HCT116 (cell line): ENCODE measurements at regions not wholly inside any gene's neighbourhood (a gene's known extent, or its start where the extent isn't known, plus 50 kb on each side); places are given as distances from the start of the nearest gene placed in this dataset.

Source experiments
- ATAC-seq: fragments of 200-7000 bp; cut with Tn5 transposase; 2 replicates; pipeline ENCODE4 v1.9.1; 2020; ENCODE audit warnings: mild to moderate bottlenecking, moderate library complexity
- BruUV-seq: library from RNA; stranded (reverse); fragments of 400-500 nt; replicated peaks from 2 replicates; lab custom pipeline; 2021; lab: Mats Ljungman, UMichigan
- CTCF ChIA-PET: fragments of 300-600 bp; sonication (Branson Sonifier 250); formaldehyde crosslinking; loops from one replicate; lab custom pipeline; 2021; ENCODE audit warnings: antibody characterized with exemption; lab: Charles Lee
- POLR2A ChIA-PET: fragments of 300-600, 350-600 bp; sonication (Branson Sonifier 250); formaldehyde crosslinking; loops from one replicate; lab custom pipeline; 2021; ENCODE audit warnings: antibody characterized with exemption; lab: Charles Lee
- RAD21 ChIA-PET, 2 experiments: fragments of 300-600 bp; sonication (Branson Sonifier 250); formaldehyde crosslinking; loops; one replicate each; lab custom pipeline; 2023; ENCODE audit warnings: low total read pairs in 2 of 2; ENCODE audit not compliant: uncharacterized antibody in 2 of 2, unreplicated experiment in 2 of 2, low non-redundant PET in 1 of 2; lab: Charles Lee
- DNase-seq: peaks from one replicate; pipeline ENCODE4 v3.0.0-alpha.2; 2010; ENCODE audit warnings: low read depth, low spot score
- H2AFZ ChIP-seq: fragments of 200-600 bp; shearing (Covaris generic), sonication (generic); 2 replicates; pipeline ENCODE4 v1.6.1; 2017; ENCODE audit warnings: low read depth, mixed run types, mixed read lengths, antibody characterized with exemption, low read length; ENCODE audit not compliant: poor library complexity, severe bottlenecking
- H3K27ac ChIP-seq: 2 replicates; pipeline ENCODE4 v1.5.1; 2012; ENCODE audit warnings: low read depth, low read length
- H3K27me3 ChIP-seq: fragments of 200-600 bp; sonication (generic); 2 replicates; pipeline ENCODE4 v1.6.1; 2016; ENCODE audit warnings: mixed run types, low read length, mixed read lengths; ENCODE audit not compliant: insufficient read depth
- H3K36me3 ChIP-seq, 2 experiments: fragments of 200-500 bp in 1 of 2; fragments of 200-600 bp in 1 of 2; sonication (Bioruptor generic) in 1 of 2; sonication (generic) in 1 of 2; 2 replicates each; pipeline versions ENCODE4 v1.5.1 to v1.6.1; 2014 to 2016; ENCODE audit warnings: low read length in 2 of 2, inconsistent platforms in 1 of 2, mixed read lengths in 1 of 2, mixed run types in 1 of 2; ENCODE audit not compliant: insufficient read depth in 2 of 2, control insufficient read depth in 1 of 2
- H3K4me1 ChIP-seq, 2 experiments: fragments of 200-600 bp in 1 of 2; sonication (generic) in 1 of 2; 2 replicates each; pipeline versions ENCODE4 v1.5.1 to v1.6.1; 2012 to 2017; ENCODE audit warnings: low read length in 2 of 2, inconsistent platforms in 1 of 2, mild to moderate bottlenecking in 1 of 2, mixed read lengths in 1 of 2, mixed run types in 1 of 2, moderate library complexity in 1 of 2; ENCODE audit not compliant: insufficient read depth in 2 of 2, control insufficient read depth in 1 of 2
- H3K4me2 ChIP-seq: fragments of 200-600 bp; sonication (generic); 2 replicates; pipeline ENCODE4 v1.6.1; 2017; ENCODE audit warnings: mixed run types, low read length, mixed read lengths
- H3K4me3 ChIP-seq, 2 experiments: fragments of 200-600 bp in 1 of 2; sonication (generic) in 1 of 2; replicated peaks in 1 of 2; 2 replicates each; pipeline ENCODE4 v1.5.1; 2011 to 2016; ENCODE audit warnings: low read length in 2 of 2, control low read depth in 1 of 2, low read depth in 1 of 2, mild to moderate bottlenecking in 1 of 2, mixed read lengths in 1 of 2, mixed run types in 1 of 2
- H3K79me2 ChIP-seq: fragments of 200-600 bp; sonication (generic); 2 replicates; pipeline ENCODE4 v1.6.1; 2017; ENCODE audit warnings: mild to moderate bottlenecking, mixed run types, low read length, moderate library complexity, mixed read lengths; ENCODE audit not compliant: insufficient read depth
- H3K9ac ChIP-seq: fragments of 200-600 bp; sonication (generic); 2 replicates; pipeline ENCODE4 v1.6.1; 2016; ENCODE audit warnings: low read length, mixed read lengths
- H3K9me2 ChIP-seq: fragments of 200-600 bp; sonication (generic), shearing (Covaris generic); 2 replicates; pipeline ENCODE4 v1.6.1; 2017; ENCODE audit warnings: mixed run types, mild to moderate bottlenecking, moderate library complexity; ENCODE audit not compliant: insufficient read depth
- H3K9me3 ChIP-seq, 2 experiments: fragments of 200-500 bp in 1 of 2; fragments of 200-600 bp in 1 of 2; sonication (Bioruptor generic) in 1 of 2; sonication (generic) in 1 of 2; 2 replicates each; pipeline ENCODE4 v1.6.1; 2014 to 2017; ENCODE audit warnings: low read length in 2 of 2, mixed read lengths in 2 of 2, inconsistent platforms in 1 of 2, low read depth in 1 of 2, mild to moderate bottlenecking in 1 of 2, mixed run types in 1 of 2, moderate library complexity in 1 of 2; ENCODE audit not compliant: control insufficient read depth in 1 of 2, insufficient read depth in 1 of 2
- H4K20me1 ChIP-seq: fragments of 200-600 bp; sonication (generic), shearing (Covaris generic); 2 replicates; pipeline ENCODE4 v1.6.1; 2017; ENCODE audit warnings: mixed run types, mild to moderate bottlenecking, moderate library complexity; ENCODE audit not compliant: insufficient read depth
- CTCF ChIP-seq, 3 experiments: fragments of 200-600 bp in 1 of 3; sonication (generic) in 1 of 3; IDR thresholded peaks in 2 of 3; conservative IDR thresholded peaks in 1 of 3; 2 replicates each; pipeline ENCODE4 v1.5.1; 2012 to 2017; ENCODE audit warnings: low read depth in 2 of 3, low read length in 2 of 3, antibody characterized with exemption in 1 of 3, borderline replicate concordance in 1 of 3, control low read depth in 1 of 3, mild to moderate bottlenecking in 1 of 3, mixed read lengths in 1 of 3, mixed run types in 1 of 3, moderate library complexity in 1 of 3; ENCODE audit not compliant: insufficient read depth in 1 of 3
- EGR1 ChIP-seq: IDR thresholded peaks from 2 replicates; pipeline ENCODE4 v1.6.1; 2012; ENCODE audit warnings: low read depth
- ELF1 ChIP-seq: IDR thresholded peaks from 2 replicates; pipeline ENCODE4 v1.6.1; 2012; ENCODE audit warnings: low read depth, borderline replicate concordance
- EZH2 ChIP-seq: fragments of 200-600 bp; sonication (generic); IDR thresholded peaks from 2 replicates; pipeline ENCODE4 v1.6.1; 2017; ENCODE audit warnings: antibody characterized with exemption, mixed run types
- POLR2A ChIP-seq: IDR thresholded peaks from 2 replicates; pipeline ENCODE4 v1.7.0; 2011; ENCODE audit warnings: borderline replicate concordance; ENCODE audit not compliant: insufficient read depth, insufficient read length; ENCODE audit errors: extremely low read depth
- RAD21 ChIP-seq: IDR thresholded peaks from 2 replicates; pipeline ENCODE4 v1.6.1; 2012; ENCODE audit warnings: low read depth, mild to moderate bottlenecking
- TCF7L2 ChIP-seq: IDR thresholded peaks from 2 replicates; pipeline ENCODE4 v1.7.0; 2011; ENCODE audit warnings: borderline replicate concordance, inconsistent platforms; ENCODE audit not compliant: insufficient read depth, insufficient read length; ENCODE audit errors: extremely low read depth
- YY1 ChIP-seq: IDR thresholded peaks from 2 replicates; pipeline ENCODE4 v1.6.1; 2011; ENCODE audit warnings: low read length, low read depth, moderate library complexity, mild to moderate bottlenecking; ENCODE audit not compliant: insufficient replicate concordance; ENCODE audit errors: extremely low read depth
- ZFX ChIP-seq: fragments of 450-650 bp; IDR thresholded peaks from 2 replicates; pipeline ENCODE4 v1.6.1; 2017
- ZNF274 ChIP-seq: fragments of 200-500 bp; sonication (Bioruptor generic); IDR thresholded peaks from 2 replicates; pipeline ENCODE4 v1.6.1; 2014; ENCODE audit warnings: mild to moderate bottlenecking, low read depth, low read length, inconsistent platforms
- intact Hi-C: fragments of 100-400 bp; cut with micrococcal nuclease; formaldehyde crosslinking; loops from 2 replicates; pipeline ENCODE4 v1.10.0; 2022

GRCh38 chrX:22699581-22700091, 300.1 kb upstream of the DDX53 start:
- ChIA-PET POLR2A (no interaction called here), CTCF (no interaction called here), RAD21 (no interaction called here)
- no TSS peak for BruUV-seq
- no peak overlapping the region for H3K9ac ChIP-seq
- intact Hi-C loops, result no loop called here
- H3K9me3 ChIP-seq, result no peaks in the 10 kb centered on the region
- no peak overlapping the region for H3K4me3 ChIP-seq
- H4K20me1 ChIP-seq, result no peaks in the 10 kb centered on the region
- no peak overlapping the region for H3K27ac ChIP-seq
- no peaks in the 10 kb centered on the region for H3K36me3 ChIP-seq
- no peak for ATAC-seq
- no peaks in the 10 kb centered on the region for H3K79me2 ChIP-seq
- H2AFZ ChIP-seq, result no peak overlapping the region
- H3K4me2 ChIP-seq, result no peak overlapping the region
- H3K27me3 ChIP-seq, result no peaks in the 10 kb centered on the region
- no peak for DNase-seq
- H3K4me1 ChIP-seq, result no peaks in the 10 kb centered on the region
- no peaks in the 10 kb centered on the region for H3K9me2 ChIP-seq
- TF ChIP-seq ZNF274, result no peak
- no peak for TF ChIP-seq TCF7L2
- no peak for TF ChIP-seq EZH2
- TF ChIP-seq POLR2A, result no peak
- no peak for TF ChIP-seq CTCF (IDR thresholded peaks at IDR 0.05 in 2 of 3, conservative IDR thresholded peaks at IDR 0.05 in 1 of 3; ENCODE audit: borderline replicate concordance in 1 of 3, insufficient read depth in 1 of 3, low read depth in 2 of 3, low read length in 2 of 3)
- no peak for TF ChIP-seq RAD21
- TF ChIP-seq YY1, result no peak
- TF ChIP-seq EGR1, result no peak
- no peak for TF ChIP-seq ELF1
- TF ChIP-seq ZFX, result no peak
